DMS153 treated with DMSO at 0.1 percent for 48 hours (cell line): ENCODE measurements at regions not wholly inside any gene's neighbourhood (a gene's known extent, or its start where the extent isn't known, plus 50 kb on each side); places are given as distances from the start of the nearest gene placed in this dataset.
"Not testable (repeated sequence)": the region's sequence is repeated elsewhere in the genome, so short reads cannot be mapped to it uniquely, and the experiment has no call there.

ENCODE experiments used
- DNase-seq: peaks from one replicate; lab custom pipeline; 2025; ENCODE audit not compliant: unreplicated experiment; lab: John Stamatoyannopoulos, UW

- no peak for DNase-seq
Observed at GRCh38 chr2:176997792-176998169, 214.8 kb upstream of the HNRNPA3 start.

- no peak for DNase-seq
Observed at GRCh38 chr2:176999301-176999700, 213.3 kb upstream of the HNRNPA3 start.

- DNase-seq: no peak
Observed at GRCh38 chr2:177000061-177000714, 212.4 kb upstream of the HNRNPA3 start.

GRCh38 chr2:177000715-177001072 is 211.9 kb upstream of the HNRNPA3 start:
- no peak for DNase-seq

GRCh38 chr2:177001334-177001733 is 211.3 kb upstream of the HNRNPA3 start:
- no peak for DNase-seq

- DNase-seq: no peak
Observed at GRCh38 chr2:177002983-177003382, 209.6 kb upstream of the HNRNPA3 start.

- DNase-seq: not testable (repeated sequence)
Observed at GRCh38 chr2:177007726-177008125, 204.9 kb upstream of the HNRNPA3 start.

GRCh38 chr2:177008662-177009061 is 203.9 kb upstream of the HNRNPA3 start:
- not testable (repeated sequence) for DNase-seq

- DNase-seq: no peak
Observed at GRCh38 chr2:177010146-177010545, 202.4 kb upstream of the HNRNPA3 start.

- no peak for DNase-seq
Observed at GRCh38 chr2:177010861-177011260, 201.7 kb upstream of the HNRNPA3 start.

GRCh38 chr2:177014946-177015345 is 197.6 kb upstream of the HNRNPA3 start:
- DNase-seq: no peak

- DNase-seq: no peak
Observed at GRCh38 chr2:177015356-177015923, 197.2 kb upstream of the HNRNPA3 start.

- no peak for DNase-seq
Observed at GRCh38 chr2:177020524-177021119, 192.0 kb upstream of the HNRNPA3 start.

GRCh38 chr2:177021706-177022343 is 190.8 kb upstream of the HNRNPA3 start:
- DNase-seq: no peak

- no peak for DNase-seq
Observed at GRCh38 chr2:177024765-177025164, 187.8 kb upstream of the HNRNPA3 start.

GRCh38 chr2:177026253-177026652 is 186.3 kb upstream of the HNRNPA3 start:
- DNase-seq: no peak

- no peak for DNase-seq
Observed at GRCh38 chr2:177026956-177027355, 185.6 kb upstream of the HNRNPA3 start.

GRCh38 chr2:177028296-177028695 is 184.3 kb upstream of the HNRNPA3 start:
- DNase-seq: no peak

- DNase-seq: no peak
Observed at GRCh38 chr2:177029075-177029474, 183.5 kb upstream of the HNRNPA3 start.

GRCh38 chr2:177029501-177029900 is 183.1 kb upstream of the HNRNPA3 start:
- no peak for DNase-seq

- no peak for DNase-seq
Observed at GRCh38 chr2:177029901-177030300, 182.7 kb upstream of the HNRNPA3 start.

GRCh38 chr2:177030451-177031105 is 182.0 kb upstream of the HNRNPA3 start:
- no peak for DNase-seq
